ENCODE measurements at regions not wholly inside any gene's neighbourhood (a gene's known extent, or its start where the extent isn't known, plus 50 kb on each side); places are given as distances from the start of the nearest gene placed in this dataset.

- no peak for DNase-seq
Observed at GRCh38 chr6:99138445-99138844, 190.7 kb upstream of the FBXL4 start.

GRCh38 chr6:99137314-99137713 lies 189.6 kb upstream of the FBXL4 start:
- DNase-seq: no peak

GRCh38 chr6:99136488-99136887 lies 188.7 kb upstream of the FBXL4 start:
- no peak for DNase-seq

GRCh38 chr6:99132026-99132635 lies 184.4 kb upstream of the FBXL4 start:
- no peak for DNase-seq

- DNase-seq: no peak
Observed at GRCh38 chr6:99130897-99131873, 183.4 kb upstream of the FBXL4 start.

GRCh38 chr6:99129835-99130234 lies 182.1 kb upstream of the FBXL4 start:
- no peak for DNase-seq

GRCh38 chr6:99121748-99122147 lies 174.0 kb upstream of the FBXL4 start:
- no peak for DNase-seq

GRCh38 chr6:99120641-99121040 lies 172.9 kb upstream of the FBXL4 start:
- no peak for DNase-seq

GRCh38 chr6:99119109-99120031 lies 171.6 kb upstream of the FBXL4 start:
- DNase-seq: peak; percentile 29

- no peak for DNase-seq
Observed at GRCh38 chr6:99114769-99115406, 167.1 kb upstream of the FBXL4 start.

GRCh38 chr6:99111590-99111989 lies 163.8 kb upstream of the FBXL4 start:
- DNase-seq: no peak

GRCh38 chr6:99110029-99110428 lies 162.3 kb upstream of the FBXL4 start:
- no peak for DNase-seq

GRCh38 chr6:99104218-99104617 lies 156.5 kb upstream of the FBXL4 start:
- no peak for DNase-seq

- DNase-seq: no peak
Observed at GRCh38 chr6:99099243-99099642, 151.5 kb upstream of the FBXL4 start.

- DNase-seq: no peak
Observed at GRCh38 chr6:99096170-99096569, 148.4 kb upstream of the FBXL4 start.

- DNase-seq: no peak
Observed at GRCh38 chr6:99093456-99094190, 145.9 kb upstream of the FBXL4 start.

- no peak for DNase-seq
Observed at GRCh38 chr6:99092461-99092860, 144.7 kb upstream of the FBXL4 start.

GRCh38 chr6:99091985-99092384 lies 144.2 kb upstream of the FBXL4 start:
- DNase-seq: no peak

- no peak for DNase-seq
Observed at GRCh38 chr6:99080191-99080590, 132.4 kb upstream of the FBXL4 start.

- no peak for DNase-seq
Observed at GRCh38 chr6:99079058-99079457, 131.3 kb upstream of the FBXL4 start.

GRCh38 chr6:99073223-99073622 lies 125.5 kb upstream of the FBXL4 start:
- no peak for DNase-seq

GRCh38 chr6:99066044-99066443 lies 118.3 kb upstream of the FBXL4 start:
- no peak for DNase-seq

All from kidney glomerular epithelial cell (primary cell).